Hepatocyte (in vitro differentiated cells): ENCODE measurements at regions not wholly inside any gene's neighbourhood (a gene's known extent, or its start where the extent isn't known, plus 50 kb on each side); places are given as distances from the start of the nearest gene placed in this dataset.

ENCODE experiments used
- DNase-seq: peaks from one replicate; pipeline ENCODE4 v3.0.0-alpha.2; 2016; ENCODE audit warnings: low spot score
- H2AFZ ChIP-seq: fragments of 200-600 bp; sonication (generic); 2 replicates; pipeline ENCODE4 v1.6.0; 2016; ENCODE audit warnings: antibody characterized with exemption, mild to moderate bottlenecking
- H3K27ac ChIP-seq: fragments of 200-600 bp; sonication (generic); 2 replicates; pipeline ENCODE4 v1.5.1; 2016; ENCODE audit warnings: mild to moderate bottlenecking
- H3K27me3 ChIP-seq: fragments of 200-600 bp; sonication (generic); 2 replicates; pipeline ENCODE4 v1.6.1; 2016
- H3K36me3 ChIP-seq: fragments of 200-600 bp; sonication (generic); replicated peaks from 2 replicates; pipeline ENCODE4 v1.5.1; 2016; ENCODE audit warnings: low read depth; ENCODE audit not compliant: insufficient read depth
- H3K4me1 ChIP-seq: fragments of 200-600 bp; sonication (generic); 2 replicates; pipeline ENCODE4 v1.5.1; 2016; ENCODE audit warnings: mild to moderate bottlenecking, moderate library complexity; ENCODE audit not compliant: insufficient read depth
- H3K4me2 ChIP-seq: fragments of 200-600 bp; sonication (generic); 2 replicates; pipeline ENCODE4 v1.6.0; 2016
- H3K4me3 ChIP-seq: fragments of 200-600 bp; sonication (generic); 2 replicates; pipeline ENCODE4 v1.5.1; 2016; ENCODE audit warnings: mild to moderate bottlenecking
- H3K79me2 ChIP-seq: fragments of 200-600 bp; sonication (generic); 2 replicates; pipeline ENCODE4 v1.6.0; 2017; ENCODE audit warnings: mild to moderate bottlenecking
- H3K9me2 ChIP-seq: fragments of 200-600 bp; sonication (generic); replicated peaks from 2 replicates; pipeline ENCODE4 v1.6.0; 2017; ENCODE audit warnings: mild to moderate bottlenecking; ENCODE audit not compliant: insufficient read depth
- H3K9me3 ChIP-seq: fragments of 200-600 bp; sonication (generic); 2 replicates; pipeline ENCODE4 v1.5.1; 2016; ENCODE audit warnings: low read depth, mild to moderate bottlenecking
- H4K20me1 ChIP-seq: fragments of 200-600 bp; sonication (generic); 2 replicates; pipeline ENCODE4 v1.6.0; 2016; ENCODE audit warnings: mild to moderate bottlenecking; ENCODE audit not compliant: insufficient read depth, poor library complexity, severe bottlenecking
- EZH2 ChIP-seq: fragments of 200-600 bp; sonication (generic); IDR thresholded peaks from 2 replicates; pipeline ENCODE4 v1.6.1; 2016; ENCODE audit warnings: antibody characterized with exemption, mild to moderate bottlenecking, borderline replicate concordance
- EZH2phosphoT487 ChIP-seq: fragments of 200-600 bp; sonication (generic); IDR thresholded peaks from one replicate; pipeline ENCODE4 v1.6.1; 2018; ENCODE audit warnings: antibody characterized with exemption, mild to moderate bottlenecking, low read depth, moderate library complexity; ENCODE audit not compliant: unreplicated experiment, severe bottlenecking
- WGBS: methylation state at CpG from one replicate; pipeline ENCODE4 v1.1.6; 2016; ENCODE audit warnings: low lambda C conversion rate; ENCODE audit errors: missing lambda C conversion rate; 5-methylcytosine and 5-hydroxymethylcytosine counted together
- TF ChIP-seq, protein P1 (sequence below): fragments of 200-600 bp; sonication (generic); IDR thresholded peaks from 2 replicates; pipeline ENCODE4 v1.5.1; 2016; ENCODE audit warnings: antibody characterized with exemption, mild to moderate bottlenecking; ENCODE audit not compliant: poor library complexity

DNA sequence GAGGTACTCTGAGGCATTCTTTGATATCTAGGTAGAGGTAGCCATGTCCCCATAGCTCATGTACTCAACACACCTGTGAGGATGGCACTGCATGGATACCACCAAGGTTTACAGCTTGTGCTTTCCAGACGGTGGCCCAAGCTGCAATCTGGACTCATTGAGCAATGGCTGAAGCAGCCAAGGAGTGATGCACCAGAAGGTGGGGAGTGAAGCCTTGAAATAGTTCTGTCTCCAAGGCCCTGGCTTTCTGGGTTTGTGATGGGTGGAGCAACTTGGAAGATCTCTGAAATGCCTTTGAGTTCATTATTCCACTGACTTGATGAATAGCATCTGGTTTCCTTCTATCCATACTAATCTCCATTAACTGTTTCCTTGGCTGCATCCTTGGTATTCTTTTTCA is 290.0 kb upstream of the NOVA1 start:
- H3K9me3 ChIP-seq: no peaks in the 10 kb centered on the region
- DNase-seq: no peak
- H3K9me2 ChIP-seq: no peaks in the 10 kb centered on the region
- no peaks in the 10 kb centered on the region for H3K4me1 ChIP-seq
- H3K4me3 ChIP-seq: no peak overlapping the region
- no peak overlapping the region for H3K27ac ChIP-seq
- no peaks in the 10 kb centered on the region for H3K27me3 ChIP-seq
- H3K79me2 ChIP-seq: no peaks in the 10 kb centered on the region
- no peaks in the 10 kb centered on the region for H3K36me3 ChIP-seq
- H4K20me1 ChIP-seq: no peaks in the 10 kb centered on the region
- no peak overlapping the region for H2AFZ ChIP-seq
- no peak overlapping the region for H3K4me2 ChIP-seq
- 95% methylated on average over 1 of the region's 1 CpG for WGBS
- TF ChIP-seq, protein P1, sequence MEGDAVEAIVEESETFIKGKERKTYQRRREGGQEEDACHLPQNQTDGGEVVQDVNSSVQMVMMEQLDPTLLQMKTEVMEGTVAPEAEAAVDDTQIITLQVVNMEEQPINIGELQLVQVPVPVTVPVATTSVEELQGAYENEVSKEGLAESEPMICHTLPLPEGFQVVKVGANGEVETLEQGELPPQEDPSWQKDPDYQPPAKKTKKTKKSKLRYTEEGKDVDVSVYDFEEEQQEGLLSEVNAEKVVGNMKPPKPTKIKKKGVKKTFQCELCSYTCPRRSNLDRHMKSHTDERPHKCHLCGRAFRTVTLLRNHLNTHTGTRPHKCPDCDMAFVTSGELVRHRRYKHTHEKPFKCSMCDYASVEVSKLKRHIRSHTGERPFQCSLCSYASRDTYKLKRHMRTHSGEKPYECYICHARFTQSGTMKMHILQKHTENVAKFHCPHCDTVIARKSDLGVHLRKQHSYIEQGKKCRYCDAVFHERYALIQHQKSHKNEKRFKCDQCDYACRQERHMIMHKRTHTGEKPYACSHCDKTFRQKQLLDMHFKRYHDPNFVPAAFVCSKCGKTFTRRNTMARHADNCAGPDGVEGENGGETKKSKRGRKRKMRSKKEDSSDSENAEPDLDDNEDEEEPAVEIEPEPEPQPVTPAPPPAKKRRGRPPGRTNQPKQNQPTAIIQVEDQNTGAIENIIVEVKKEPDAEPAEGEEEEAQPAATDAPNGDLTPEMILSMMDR: no peak
- TF ChIP-seq EZH2phosphoT487: no peak
- no peak for TF ChIP-seq EZH2

GRCh38 chr14:26888592-26888991 is 290.8 kb upstream of the NOVA1 start:
- 96% methylated on average over 1 of the region's 1 CpG for WGBS
- H3K4me3 ChIP-seq: no peak overlapping the region
- no peak overlapping the region for H2AFZ ChIP-seq

DNA sequence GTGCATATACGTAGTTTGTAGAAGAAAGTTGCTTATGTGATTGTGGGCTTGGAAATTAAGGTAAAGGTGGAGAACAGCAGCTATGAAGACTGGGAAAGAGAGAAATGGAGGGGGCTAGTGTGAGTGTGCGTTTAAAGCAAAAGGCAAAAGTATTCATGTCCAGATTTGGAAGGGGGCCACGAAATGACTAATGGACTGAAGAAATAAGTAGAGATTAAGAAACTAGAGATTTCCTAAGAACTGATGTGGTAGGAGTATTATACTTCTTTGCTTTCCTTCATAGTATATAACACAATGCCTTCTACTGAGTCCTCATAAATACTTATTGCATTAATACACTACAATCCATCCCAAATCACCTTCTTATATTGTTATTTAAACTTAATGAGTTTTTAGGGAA is 298.6 kb upstream of the NOVA1 start:
- Histone ChIP-seq H3K36me3 (no peaks in the 10 kb centered on the region), H3K9me2 (no peaks in the 10 kb centered on the region), H3K9me3 (no peaks in the 10 kb centered on the region), H2AFZ (no peak overlapping the region), H3K4me1 (no peaks in the 10 kb centered on the region), H4K20me1 (no peaks in the 10 kb centered on the region), H3K79me2 (no peaks in the 10 kb centered on the region), H3K27ac (no peak overlapping the region), H3K4me3 (no peak overlapping the region), H3K27me3 (no peaks in the 10 kb centered on the region), H3K4me2 (no peak overlapping the region)
- DNase-seq: no peak
- TF ChIP-seq, protein P1: no peak
- no peak for TF ChIP-seq EZH2
- no peak for TF ChIP-seq EZH2phosphoT487
- 80% methylated on average over 3 of the region's 3 CpGs for WGBS

More at GRCh38 chr14:26888592-26888991, 290.8 kb upstream of the NOVA1 start:
- Histone ChIP-seq H3K9me2 (no peaks in the 10 kb centered on the region), H3K4me1 (no peaks in the 10 kb centered on the region), H3K27ac (no peak overlapping the region), H4K20me1 (no peaks in the 10 kb centered on the region), H3K9me3 (no peaks in the 10 kb centered on the region), H3K79me2 (no peaks in the 10 kb centered on the region), H3K27me3 (no peaks in the 10 kb centered on the region), H3K36me3 (no peaks in the 10 kb centered on the region), H3K4me2 (no peak overlapping the region)
- DNase-seq: no peak
- no peak for TF ChIP-seq EZH2
- TF ChIP-seq EZH2phosphoT487: no peak
- TF ChIP-seq, protein P1: no peak

GRCh38 chr14:26897196-26897595 is 299.4 kb upstream of the NOVA1 start:
- no peak overlapping the region for H3K27ac ChIP-seq
- DNase-seq: no peak
- no peaks in the 10 kb centered on the region for H4K20me1 ChIP-seq
- no peak overlapping the region for H2AFZ ChIP-seq
- H3K27me3 ChIP-seq: no peaks in the 10 kb centered on the region
- H3K9me3 ChIP-seq: no peaks in the 10 kb centered on the region
- H3K4me3 ChIP-seq: no peak overlapping the region
- no peaks in the 10 kb centered on the region for H3K36me3 ChIP-seq
- H3K4me1 ChIP-seq: no peaks in the 10 kb centered on the region
- H3K79me2 ChIP-seq: no peaks in the 10 kb centered on the region
- H3K9me2 ChIP-seq: no peaks in the 10 kb centered on the region
- TF ChIP-seq, protein P1: no peak
- TF ChIP-seq EZH2phosphoT487 (no peak), EZH2 (no peak)
- no peak overlapping the region for H3K4me2 ChIP-seq
